ENCODE measurements at regions not wholly inside any gene's neighbourhood (a gene's known extent, or its start where the extent isn't known, plus 50 kb on each side); places are given as distances from the start of the nearest gene placed in this dataset.

- no peak for TF ChIP-seq YY1 (IDR thresholded peaks at IDR 0.05; ENCODE audit: insufficient read depth, insufficient read length)
- TF ChIP-seq ZNF274 (IDR thresholded peaks at IDR 0.05; ENCODE audit: low read depth, low read length), result no peak
Measured at GRCh38 chr2:198545411-198545810, 741.0 kb downstream of the PLCL1 start.
